ENCODE measurements at regions not wholly inside any gene's neighbourhood (a gene's known extent, or its start where the extent isn't known, plus 50 kb on each side); places are given as distances from the start of the nearest gene placed in this dataset.

- TF ChIP-seq JUND (IDR thresholded peaks at IDR 0.05; ENCODE audit: borderline replicate concordance, low read depth, low read length) (no peak), JUND (tag; IDR thresholded peaks at IDR 0.05; ENCODE audit: borderline replicate concordance, low read depth, low read length) (no peak), PML (IDR thresholded peaks at IDR 0.05; ENCODE audit: low read length) (no peak), TCF3 (CRISPR knock-in tag; IDR thresholded peaks at IDR 0.05) (no peak), ZZZ3 (IDR thresholded peaks at IDR 0.05) (no peak), ZNF507 (tag; conservative IDR thresholded peaks at IDR 0.05) (no peak)
These were observed 66.3 kb downstream of the GTPBP8 start (continued) for GRCh38 chr3:113057117-113057516.

- H4K20me1 ChIP-seq (replicated peaks; ENCODE audit: control insufficient read depth, insufficient read depth, low read length), result no peaks in the 10 kb centered on the region
- FAIRE-seq (no peak), ATAC-seq (no peak), DNase-seq (ENCODE audit: extremely low read depth in 1 of 4, low spot score in 3 of 4) (no peak)
- no peaks in the 10 kb centered on the region; a peak in 1 of 5 replicates for H3K27me3 ChIP-seq (ENCODE audit: control insufficient read depth in 2 of 2, insufficient read depth in 2 of 2, low read length in 2 of 2)
- no TSS peak for BruUV-seq (replicated peaks)
- no peak overlapping the region for H3K4me3 ChIP-seq
- no peak overlapping the region for H3K4me2 ChIP-seq (ENCODE audit: insufficient read depth, low read length)
- TF ChIP-seq ATF2 (CRISPR knock-in tag; IDR thresholded peaks at IDR 0.05), result no peak
- no peak for TF ChIP-seq TCF15 (CRISPR knock-in tag; IDR thresholded peaks at IDR 0.05)
- no peak for TF ChIP-seq ARID4B (CRISPR knock-in tag; IDR thresholded peaks at IDR 0.05)
- TF ChIP-seq SRSF9 (IDR thresholded peaks at IDR 0.05; ENCODE audit: borderline replicate concordance, low read depth, low read length), result no peak
- TF ChIP-seq CREM (IDR thresholded peaks at IDR 0.05; ENCODE audit: low read depth), result no peak
- no peak for TF ChIP-seq SMARCC2 (IDR thresholded peaks at IDR 0.05; ENCODE audit: low read depth)
- TF ChIP-seq PREB (CRISPR knock-in tag; IDR thresholded peaks at IDR 0.05), result no peak
- TF ChIP-seq ZNF12 (CRISPR knock-in tag; IDR thresholded peaks at IDR 0.05), result no peak
- TF ChIP-seq ZNF24 (IDR thresholded peaks at IDR 0.05), result no peak
- ChIA-PET POLR2A (interaction anchor here (0.6 kb wide), 1 partner anchor 463 kb away, joined by 3 read pairs; no protein-coding TSS in a partner anchor), CTCF (ENCODE audit: low intra/inter-chr PET ratio) (no interaction called here)
- WGBS (ENCODE audit: insufficient coverage, low coverage, missing lambda C conversion rate), result 0% methylated on average over 3 of the region's 3 CpGs
- no peak overlapping the region for H3K27ac ChIP-seq (ENCODE audit: extremely low read depth, low read depth, low read length)
- H2AFZ ChIP-seq (ENCODE audit: low read depth, low read length), result no peak overlapping the region
- no peaks in the 10 kb centered on the region for H3K9me3 ChIP-seq (replicated peaks; ENCODE audit: control insufficient read depth, insufficient read depth, low read depth, low read length)
- intact Hi-C loops (cut with micrococcal nuclease), result loop anchor here (10.0 kb wide), 1 partner anchor 567 kb away; no protein-coding TSS in a partner anchor
- no peaks in the 10 kb centered on the region for H3K9me1 ChIP-seq (ENCODE audit: control insufficient read depth, insufficient read depth, low read length)
- H3K4me1 ChIP-seq (replicated peaks in 1 of 2; ENCODE audit: control insufficient read depth in 2 of 2, insufficient read depth in 2 of 2, low read length in 2 of 2), result no peaks in the 10 kb centered on the region
- no peaks in the 10 kb centered on the region for H3K36me3 ChIP-seq (ENCODE audit: control insufficient read depth, insufficient read depth, low read length)
- in situ Hi-C loops (cut with MboI), result loop anchor here (25.0 kb wide), 1 partner anchor 554 kb away; no protein-coding TSS in a partner anchor
- no peaks in the 10 kb centered on the region for H3K79me2 ChIP-seq (ENCODE audit: control insufficient read depth, insufficient read depth, low read length)
- H3K9ac ChIP-seq (ENCODE audit: insufficient read depth in 1 of 2, low read depth in 2 of 2, low read length in 2 of 2), result no peak overlapping the region
These were observed 67.4 kb downstream of the GTPBP8 start for GRCh38 chr3:113058188-113058587.

All from K562 (cell line).